NB4 (cell line): ENCODE measurements at regions not wholly inside any gene's neighbourhood (a gene's known extent, or its start where the extent isn't known, plus 50 kb on each side); places are given as distances from the start of the nearest gene placed in this dataset.

Source experiments
- DNase-seq: peaks from one replicate; pipeline ENCODE4 v3.0.0; 2010; ENCODE audit warnings: low read depth
- H3K4me3 ChIP-seq: one replicate; pipeline ENCODE4 v1.5.1; 2011; ENCODE audit warnings: mild to moderate bottlenecking, low read depth, low read length, moderate library complexity
- MYC ChIP-seq: IDR thresholded peaks from 2 replicates; pipeline ENCODE4 v1.6.1; 2011; ENCODE audit warnings: low read depth, low read length
- POLR2A ChIP-seq: IDR thresholded peaks from 2 replicates; pipeline ENCODE4 v1.6.1; 2011; ENCODE audit warnings: mild to moderate bottlenecking; ENCODE audit not compliant: insufficient read length; ENCODE audit errors: extremely low read depth
- TF ChIP-seq, protein P1 (sequence below): IDR thresholded peaks from one replicate; pipeline ENCODE4 v1.5.1; 2012; ENCODE audit warnings: low read depth, low read length
- TF ChIP-seq, protein P2 (sequence below): IDR thresholded peaks from 2 replicates; pipeline ENCODE4 v1.6.1; 2011; ENCODE audit warnings: low read depth, low read length

DNA sequence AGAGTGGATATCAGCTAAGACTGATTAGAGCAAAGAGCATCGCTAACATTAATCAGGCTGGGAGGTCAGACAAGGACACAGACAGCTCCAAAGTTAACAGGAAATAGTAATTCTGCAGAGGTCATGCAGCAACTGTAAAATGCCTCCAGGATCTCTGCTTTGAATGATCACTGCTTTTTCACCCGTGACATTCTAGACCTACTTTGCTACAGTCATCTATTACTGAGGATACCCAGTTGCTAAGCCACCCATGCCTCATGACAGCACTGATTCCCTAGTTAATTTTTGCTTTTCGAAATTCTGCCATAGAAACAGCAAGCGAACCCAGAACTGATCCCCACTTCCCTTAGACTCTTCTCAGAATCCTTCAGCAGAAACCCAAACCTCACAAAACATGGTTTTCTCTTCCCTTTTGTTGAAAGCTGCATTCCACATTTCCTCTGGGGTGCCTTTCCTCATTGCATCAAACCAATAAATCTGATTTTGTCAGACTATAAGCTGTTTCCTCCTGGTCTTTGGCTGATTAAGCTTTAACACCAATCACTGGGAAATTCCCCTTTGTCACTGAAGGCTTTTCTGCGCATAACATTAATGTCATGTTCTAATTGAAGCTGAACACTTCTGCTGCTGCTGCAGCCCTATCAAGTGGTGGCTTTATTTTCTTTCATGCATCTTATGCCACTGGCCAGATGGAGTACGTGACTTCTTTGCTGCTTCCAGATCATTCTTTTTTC is 201.1 kb upstream of the CHD1 start:
- no peak overlapping the region for H3K4me3 ChIP-seq
- TF ChIP-seq, protein P1, sequence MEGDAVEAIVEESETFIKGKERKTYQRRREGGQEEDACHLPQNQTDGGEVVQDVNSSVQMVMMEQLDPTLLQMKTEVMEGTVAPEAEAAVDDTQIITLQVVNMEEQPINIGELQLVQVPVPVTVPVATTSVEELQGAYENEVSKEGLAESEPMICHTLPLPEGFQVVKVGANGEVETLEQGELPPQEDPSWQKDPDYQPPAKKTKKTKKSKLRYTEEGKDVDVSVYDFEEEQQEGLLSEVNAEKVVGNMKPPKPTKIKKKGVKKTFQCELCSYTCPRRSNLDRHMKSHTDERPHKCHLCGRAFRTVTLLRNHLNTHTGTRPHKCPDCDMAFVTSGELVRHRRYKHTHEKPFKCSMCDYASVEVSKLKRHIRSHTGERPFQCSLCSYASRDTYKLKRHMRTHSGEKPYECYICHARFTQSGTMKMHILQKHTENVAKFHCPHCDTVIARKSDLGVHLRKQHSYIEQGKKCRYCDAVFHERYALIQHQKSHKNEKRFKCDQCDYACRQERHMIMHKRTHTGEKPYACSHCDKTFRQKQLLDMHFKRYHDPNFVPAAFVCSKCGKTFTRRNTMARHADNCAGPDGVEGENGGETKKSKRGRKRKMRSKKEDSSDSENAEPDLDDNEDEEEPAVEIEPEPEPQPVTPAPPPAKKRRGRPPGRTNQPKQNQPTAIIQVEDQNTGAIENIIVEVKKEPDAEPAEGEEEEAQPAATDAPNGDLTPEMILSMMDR = no peak
- TF ChIP-seq POLR2A (no peak), MYC (no peak)
- TF ChIP-seq, protein P2, sequence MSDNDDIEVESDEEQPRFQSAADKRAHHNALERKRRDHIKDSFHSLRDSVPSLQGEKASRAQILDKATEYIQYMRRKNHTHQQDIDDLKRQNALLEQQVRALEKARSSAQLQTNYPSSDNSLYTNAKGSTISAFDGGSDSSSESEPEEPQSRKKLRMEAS = no peak
- no peak for DNase-seq

DNA sequence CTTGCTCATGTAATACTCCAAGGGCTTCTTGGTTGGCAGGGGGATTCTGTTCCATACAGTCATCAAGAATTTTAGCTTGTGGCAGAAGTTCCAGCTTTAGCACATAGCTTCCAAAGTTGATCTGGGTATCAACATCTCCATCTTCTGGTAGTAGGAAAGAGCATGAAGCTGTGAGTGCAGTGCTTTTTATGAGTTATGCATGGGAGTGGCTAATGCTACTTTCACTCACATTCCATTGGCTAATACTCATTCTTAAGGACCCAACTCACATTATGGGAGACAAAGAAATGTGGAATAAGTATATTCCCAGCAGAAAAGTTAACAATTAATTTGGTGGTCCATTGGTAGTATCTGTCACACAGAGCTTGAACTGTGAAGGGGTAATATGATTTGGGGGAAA is 194.2 kb upstream of the CHD1 start:
- no peak overlapping the region for H3K4me3 ChIP-seq
- TF ChIP-seq, protein P2 = no peak
- no peak for TF ChIP-seq POLR2A
- no peak for TF ChIP-seq MYC
- TF ChIP-seq, protein P1 = no peak
- DNase-seq = no peak

DNA sequence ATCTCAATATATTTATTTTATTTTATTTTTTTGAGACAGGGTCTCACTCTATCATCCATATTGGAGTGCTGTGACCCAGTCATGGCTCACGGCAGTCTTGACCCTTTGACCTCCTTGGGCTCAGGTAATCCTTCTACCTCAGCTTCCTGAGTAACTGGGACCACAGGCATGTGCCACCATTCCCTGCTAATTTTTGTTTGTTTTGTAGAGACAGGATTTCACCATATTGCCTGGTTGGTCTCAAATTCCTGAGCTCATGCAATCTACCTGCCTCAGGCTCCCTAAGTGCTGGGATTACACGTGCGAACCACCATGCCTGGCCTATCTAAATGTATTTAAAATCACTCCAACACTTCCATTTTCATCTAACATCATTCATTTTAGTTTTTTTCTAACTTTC is 190.5 kb upstream of the CHD1 start:
- TF ChIP-seq POLR2A = no peak
- TF ChIP-seq, protein P2 = no peak
- TF ChIP-seq, protein P1 = no peak
- no peak for TF ChIP-seq MYC
- DNase-seq = no peak
- no peak overlapping the region for H3K4me3 ChIP-seq

DNA sequence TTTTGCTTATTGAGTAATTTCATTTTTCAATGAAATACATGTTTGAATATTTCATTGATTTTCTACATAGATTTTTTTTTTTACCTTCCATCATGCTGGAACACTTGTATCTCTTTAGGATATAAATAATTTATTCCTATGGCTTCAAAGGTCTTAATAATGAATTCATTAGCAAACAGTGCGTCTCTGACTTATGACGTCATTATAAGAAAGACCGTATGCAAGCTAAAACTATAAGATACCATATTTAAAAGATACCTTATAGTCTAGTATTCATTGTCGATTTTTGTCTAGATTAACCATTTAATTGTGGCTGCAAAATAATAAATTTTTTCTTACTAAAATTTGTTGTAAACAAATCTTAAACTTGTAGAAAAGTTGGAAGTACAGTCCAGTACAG is 187.7 kb upstream of the CHD1 start:
- no peak for DNase-seq
- TF ChIP-seq, protein P1 = no peak
- no peak for TF ChIP-seq MYC
- no peak for TF ChIP-seq POLR2A
- TF ChIP-seq, protein P2 = no peak
- no peak overlapping the region for H3K4me3 ChIP-seq

DNA sequence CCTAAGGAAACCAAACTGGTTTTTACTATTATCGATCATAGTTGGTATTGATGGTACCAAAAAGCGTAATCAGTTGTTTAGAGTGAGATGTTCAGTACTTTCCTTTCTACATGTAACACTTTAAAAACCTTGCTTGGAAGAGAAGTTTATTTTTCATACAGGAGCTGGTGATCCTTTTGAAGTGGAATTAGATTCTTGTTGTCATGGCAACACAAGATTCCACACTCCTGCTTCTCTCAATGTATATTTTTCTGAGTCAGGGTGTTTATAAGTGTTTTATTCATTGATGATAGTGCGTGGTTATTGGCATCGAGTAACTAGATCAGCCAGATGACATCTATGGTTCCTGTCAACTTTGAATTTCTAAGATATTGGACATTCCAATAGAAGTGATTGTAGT is 181.1 kb upstream of the CHD1 start:
- TF ChIP-seq POLR2A = no peak
- no peak for TF ChIP-seq MYC
- TF ChIP-seq, protein P1 = no peak
- TF ChIP-seq, protein P2 = no peak
- no peak for DNase-seq

More for the DNA sequence above, 181.1 kb upstream of the CHD1 start:
- H3K4me3 ChIP-seq = no peak overlapping the region
